ENCODE measurements at regions not wholly inside any gene's neighbourhood (a gene's known extent, or its start where the extent isn't known, plus 50 kb on each side); places are given as distances from the start of the nearest gene placed in this dataset.

DNA sequence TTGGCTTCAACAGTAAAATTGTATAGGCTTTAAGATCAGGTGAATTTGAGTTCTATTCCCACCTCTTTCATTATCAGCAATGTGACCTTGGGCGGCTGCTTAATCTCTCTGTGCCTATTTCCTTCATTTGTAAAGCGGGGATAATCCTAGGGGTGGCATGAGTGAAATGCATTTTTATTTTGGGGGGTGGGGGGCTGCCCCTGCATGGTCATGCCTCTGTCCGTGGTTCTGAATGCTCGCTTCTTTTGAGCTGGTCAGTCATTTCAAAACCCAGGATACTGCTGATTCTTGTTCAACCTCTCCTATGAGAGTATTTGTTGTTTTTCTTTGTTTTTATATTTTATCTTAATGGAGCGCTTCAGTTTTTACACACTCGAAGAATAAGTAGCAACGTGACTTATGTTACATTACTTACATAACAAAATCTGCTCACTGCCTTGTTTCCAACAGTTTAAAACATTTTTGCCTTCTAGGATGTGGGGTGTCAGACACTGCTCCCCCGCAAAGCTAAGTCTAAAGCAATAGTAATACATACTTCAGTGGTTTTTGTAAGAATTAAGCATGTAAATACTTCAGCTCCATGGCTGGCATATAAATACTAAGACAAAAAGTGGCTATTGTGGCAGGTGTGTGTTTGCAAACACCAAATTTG lies 152.6 kb upstream of the PELI1 start:
- no peaks in the 10 kb centered on the region for H3K4me1 ChIP-seq (ENCODE audit: low read length)
- no peaks in the 10 kb centered on the region for H3K36me3 ChIP-seq (replicated peaks; ENCODE audit: insufficient read depth, low read length)
- TF ChIP-seq CTCF (IDR thresholded peaks at IDR 0.05; ENCODE audit: low read length) (no peak), EZH2phosphoT487 (IDR thresholded peaks at IDR 0.05; ENCODE audit: low read length) (no peak), EZH2 (optimal IDR thresholded peaks at IDR 0.05; ENCODE audit: low read depth, low read length) (no peak)
- H3K79me2 ChIP-seq (ENCODE audit: low read length) = no peaks in the 10 kb centered on the region
- H3K27me3 ChIP-seq (replicated peaks; ENCODE audit: insufficient read depth, low read length) = no peaks in the 10 kb centered on the region
- H3K4me2 ChIP-seq (ENCODE audit: low read depth, low read length) = no peak overlapping the region
- H3K4me3 ChIP-seq (ENCODE audit: low read length) = no peak overlapping the region
- no peak overlapping the region for H3K27ac ChIP-seq (ENCODE audit: low read length)
- no peaks in the 10 kb centered on the region for H3K9me2 ChIP-seq (replicated peaks; ENCODE audit: insufficient read depth, low read length)
- no peak overlapping the region for H3K9ac ChIP-seq (ENCODE audit: low read length)
- no peaks in the 10 kb centered on the region for H3F3A ChIP-seq (ENCODE audit: insufficient read depth, low read length)
- H4K20me1 ChIP-seq (ENCODE audit: insufficient read depth, low read length) = no peaks in the 10 kb centered on the region
- H3K9me3 ChIP-seq (replicated peaks; ENCODE audit: insufficient read depth, low read length) = no peaks in the 10 kb centered on the region
- DNase-seq = no peak
- no peak overlapping the region for H2AFZ ChIP-seq (ENCODE audit: low read length)

DNA sequence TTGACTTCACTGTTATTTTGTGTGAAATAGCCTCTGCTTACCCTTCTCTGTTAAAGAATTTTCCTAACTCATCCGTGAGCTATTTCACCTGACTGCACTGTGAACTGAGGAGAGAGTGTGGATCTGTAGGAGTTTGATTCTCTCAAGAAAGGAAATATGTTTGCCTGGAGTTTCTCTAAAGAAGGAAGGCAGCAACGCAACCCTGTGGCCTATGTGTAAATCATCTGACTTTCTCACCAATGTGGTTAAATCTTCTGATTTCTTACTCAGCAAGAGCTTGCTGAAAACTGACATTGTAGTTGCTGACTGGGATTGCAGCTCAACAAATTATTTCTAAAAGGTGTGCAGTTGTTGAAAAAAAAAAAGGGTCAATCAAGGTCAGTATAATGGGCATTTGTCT lies 153.9 kb upstream of the PELI1 start:
- no peaks in the 10 kb centered on the region for H3K4me1 ChIP-seq (ENCODE audit: low read length)
- no peaks in the 10 kb centered on the region for H3K79me2 ChIP-seq (ENCODE audit: low read length)
- no peaks in the 10 kb centered on the region for H3K27me3 ChIP-seq (replicated peaks; ENCODE audit: insufficient read depth, low read length)
- H3K27ac ChIP-seq (ENCODE audit: low read length) = no peak overlapping the region
- TF ChIP-seq EZH2 (optimal IDR thresholded peaks at IDR 0.05; ENCODE audit: low read depth, low read length) (no peak), CTCF (IDR thresholded peaks at IDR 0.05; ENCODE audit: low read length) (no peak), EZH2phosphoT487 (IDR thresholded peaks at IDR 0.05; ENCODE audit: low read length) (no peak)
- no peak overlapping the region for H3K9ac ChIP-seq (ENCODE audit: low read length)
- H3K9me3 ChIP-seq (replicated peaks; ENCODE audit: insufficient read depth, low read length) = no peaks in the 10 kb centered on the region
- no peaks in the 10 kb centered on the region for H3K36me3 ChIP-seq (replicated peaks; ENCODE audit: insufficient read depth, low read length)
- no peaks in the 10 kb centered on the region for H3K9me2 ChIP-seq (replicated peaks; ENCODE audit: insufficient read depth, low read length)
- H4K20me1 ChIP-seq (ENCODE audit: insufficient read depth, low read length) = no peaks in the 10 kb centered on the region
- no peak overlapping the region for H2AFZ ChIP-seq (ENCODE audit: low read length)
- no peaks in the 10 kb centered on the region for H3F3A ChIP-seq (ENCODE audit: insufficient read depth, low read length)
- no peak for DNase-seq
- H3K4me3 ChIP-seq (ENCODE audit: low read length) = no peak overlapping the region
- no peak overlapping the region for H3K4me2 ChIP-seq (ENCODE audit: low read depth, low read length)

- no peaks in the 10 kb centered on the region for H3K36me3 ChIP-seq (replicated peaks; ENCODE audit: insufficient read depth, low read length)
- no peak for TF ChIP-seq EZH2 (optimal IDR thresholded peaks at IDR 0.05; ENCODE audit: low read depth, low read length)
- TF ChIP-seq CTCF (IDR thresholded peaks at IDR 0.05; ENCODE audit: low read length) = no peak
- no peak for TF ChIP-seq EZH2phosphoT487 (IDR thresholded peaks at IDR 0.05; ENCODE audit: low read length)
- H3K9ac ChIP-seq (ENCODE audit: low read length) = no peak overlapping the region
- no peaks in the 10 kb centered on the region for H3K4me1 ChIP-seq (ENCODE audit: low read length)
- H3K4me2 ChIP-seq (ENCODE audit: low read depth, low read length) = no peak overlapping the region
- H3K9me3 ChIP-seq (replicated peaks; ENCODE audit: insufficient read depth, low read length) = no peaks in the 10 kb centered on the region
- no peaks in the 10 kb centered on the region for H3F3A ChIP-seq (ENCODE audit: insufficient read depth, low read length)
- no peaks in the 10 kb centered on the region for H3K79me2 ChIP-seq (ENCODE audit: low read length)
- no peak overlapping the region for H2AFZ ChIP-seq (ENCODE audit: low read length)
- H3K27ac ChIP-seq (ENCODE audit: low read length) = no peak overlapping the region
- no peak overlapping the region for H3K4me3 ChIP-seq (ENCODE audit: low read length)
- H4K20me1 ChIP-seq (ENCODE audit: insufficient read depth, low read length) = no peaks in the 10 kb centered on the region
- H3K27me3 ChIP-seq (replicated peaks; ENCODE audit: insufficient read depth, low read length) = no peaks in the 10 kb centered on the region
- H3K9me2 ChIP-seq (replicated peaks; ENCODE audit: insufficient read depth, low read length) = no peaks in the 10 kb centered on the region
- DNase-seq = no peak
These were observed 153.9 kb upstream of the LGALSL start for GRCh38 chr2:64300066-64300465.
